Prostate gland (tissue), 2 donors: ENCODE measurements at regions not wholly inside any gene's neighbourhood (a gene's known extent, or its start where the extent isn't known, plus 50 kb on each side); places are given as distances from the start of the nearest gene placed in this dataset.

ENCODE experiments used
- POLR2AphosphoS5 ChIP-seq: sonication (generic); formaldehyde crosslinking; IDR thresholded peaks from one replicate; pipeline ENCODE4 v1.6.1; 2017; ENCODE audit warnings: antibody characterized with exemption
- TF ChIP-seq, protein P1 (sequence below), 4 experiments: fragments of 200-600 bp in 2 of 4; fragments of 450-650 bp in 2 of 4; sonication (generic) in 2 of 4; IDR thresholded peaks; 1 replicate in 3 of 4; 2 replicates in 1 of 4; pipeline ENCODE4 v1.5.1; 2016 to 2019; ENCODE audit warnings: antibody characterized with exemption in 4 of 4, mild to moderate bottlenecking in 2 of 4, moderate library complexity in 2 of 4

DNA sequence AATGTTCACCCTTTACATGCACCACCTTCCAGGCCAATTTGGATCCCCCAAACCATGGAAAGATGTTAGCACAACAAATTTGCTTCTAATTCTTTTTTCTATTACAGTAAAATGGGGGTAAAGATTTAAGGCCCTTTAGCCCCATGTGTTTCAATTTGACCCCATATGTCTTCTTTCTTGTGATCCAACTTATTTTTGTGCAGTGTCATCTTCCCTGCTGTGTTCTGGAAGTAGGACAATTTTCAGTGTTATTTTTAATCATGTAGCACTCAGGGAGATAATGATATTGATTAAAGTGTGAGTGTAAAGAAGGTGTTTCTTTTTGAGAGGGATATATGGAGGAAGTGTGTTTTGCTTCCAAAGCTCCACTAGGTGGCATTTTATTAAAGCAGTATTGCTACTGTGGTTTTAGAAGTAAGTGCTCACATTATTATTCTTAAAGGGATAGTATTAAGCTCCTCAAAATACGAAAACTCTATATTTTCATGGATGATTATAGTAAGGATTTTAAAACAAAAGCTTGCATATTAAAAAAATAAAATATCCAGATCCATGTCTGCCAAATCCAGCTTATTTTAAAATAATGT is 118.7 kb upstream of the ATP10B start:
- TF ChIP-seq POLR2AphosphoS5: no peak
- TF ChIP-seq, protein P1, sequence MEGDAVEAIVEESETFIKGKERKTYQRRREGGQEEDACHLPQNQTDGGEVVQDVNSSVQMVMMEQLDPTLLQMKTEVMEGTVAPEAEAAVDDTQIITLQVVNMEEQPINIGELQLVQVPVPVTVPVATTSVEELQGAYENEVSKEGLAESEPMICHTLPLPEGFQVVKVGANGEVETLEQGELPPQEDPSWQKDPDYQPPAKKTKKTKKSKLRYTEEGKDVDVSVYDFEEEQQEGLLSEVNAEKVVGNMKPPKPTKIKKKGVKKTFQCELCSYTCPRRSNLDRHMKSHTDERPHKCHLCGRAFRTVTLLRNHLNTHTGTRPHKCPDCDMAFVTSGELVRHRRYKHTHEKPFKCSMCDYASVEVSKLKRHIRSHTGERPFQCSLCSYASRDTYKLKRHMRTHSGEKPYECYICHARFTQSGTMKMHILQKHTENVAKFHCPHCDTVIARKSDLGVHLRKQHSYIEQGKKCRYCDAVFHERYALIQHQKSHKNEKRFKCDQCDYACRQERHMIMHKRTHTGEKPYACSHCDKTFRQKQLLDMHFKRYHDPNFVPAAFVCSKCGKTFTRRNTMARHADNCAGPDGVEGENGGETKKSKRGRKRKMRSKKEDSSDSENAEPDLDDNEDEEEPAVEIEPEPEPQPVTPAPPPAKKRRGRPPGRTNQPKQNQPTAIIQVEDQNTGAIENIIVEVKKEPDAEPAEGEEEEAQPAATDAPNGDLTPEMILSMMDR (IDR thresholded peaks at IDR 0.05): no peak
